ENCODE measurements at regions not wholly inside any gene's neighbourhood (a gene's known extent, or its start where the extent isn't known, plus 50 kb on each side); places are given as distances from the start of the nearest gene placed in this dataset.

- no peak overlapping the region for H3K27ac ChIP-seq
- TF ChIP-seq, protein P1, sequence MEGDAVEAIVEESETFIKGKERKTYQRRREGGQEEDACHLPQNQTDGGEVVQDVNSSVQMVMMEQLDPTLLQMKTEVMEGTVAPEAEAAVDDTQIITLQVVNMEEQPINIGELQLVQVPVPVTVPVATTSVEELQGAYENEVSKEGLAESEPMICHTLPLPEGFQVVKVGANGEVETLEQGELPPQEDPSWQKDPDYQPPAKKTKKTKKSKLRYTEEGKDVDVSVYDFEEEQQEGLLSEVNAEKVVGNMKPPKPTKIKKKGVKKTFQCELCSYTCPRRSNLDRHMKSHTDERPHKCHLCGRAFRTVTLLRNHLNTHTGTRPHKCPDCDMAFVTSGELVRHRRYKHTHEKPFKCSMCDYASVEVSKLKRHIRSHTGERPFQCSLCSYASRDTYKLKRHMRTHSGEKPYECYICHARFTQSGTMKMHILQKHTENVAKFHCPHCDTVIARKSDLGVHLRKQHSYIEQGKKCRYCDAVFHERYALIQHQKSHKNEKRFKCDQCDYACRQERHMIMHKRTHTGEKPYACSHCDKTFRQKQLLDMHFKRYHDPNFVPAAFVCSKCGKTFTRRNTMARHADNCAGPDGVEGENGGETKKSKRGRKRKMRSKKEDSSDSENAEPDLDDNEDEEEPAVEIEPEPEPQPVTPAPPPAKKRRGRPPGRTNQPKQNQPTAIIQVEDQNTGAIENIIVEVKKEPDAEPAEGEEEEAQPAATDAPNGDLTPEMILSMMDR (IDR thresholded peaks at IDR 0.05), result no peak
- no peak for TF ChIP-seq ZFX (IDR thresholded peaks at IDR 0.05; ENCODE audit: borderline replicate concordance)
Measured at GRCh38 chr15:46232471-46232870, 597.6 kb downstream of the SQOR start.

GRCh38 chr15:46242935-46243334 is 608.1 kb downstream of the SQOR start:
- no peak overlapping the region for H3K27ac ChIP-seq
- TF ChIP-seq ZFX (IDR thresholded peaks at IDR 0.05; ENCODE audit: borderline replicate concordance), result no peak
- TF ChIP-seq, protein P1 (IDR thresholded peaks at IDR 0.05), result no peak

DNA sequence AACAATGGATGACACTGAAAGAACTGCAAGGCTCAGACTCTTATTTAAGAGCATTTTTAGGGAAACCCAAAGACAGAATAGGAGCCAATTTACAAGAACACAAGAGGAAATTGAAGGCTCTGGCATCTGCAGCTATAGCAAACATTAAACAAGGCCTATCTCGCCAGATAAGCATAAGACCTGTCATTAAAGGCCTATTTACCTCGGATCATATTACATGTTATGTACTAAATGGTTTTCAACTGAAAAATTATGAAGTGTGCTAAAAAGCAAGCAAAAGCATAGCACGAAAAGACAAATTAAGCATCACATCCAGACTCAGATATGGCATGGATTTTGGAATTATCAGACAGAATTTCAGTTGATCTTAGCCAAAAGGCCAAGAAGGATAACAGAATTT is 617.1 kb downstream of the SQOR start:
- TF ChIP-seq, protein P1 (IDR thresholded peaks at IDR 0.05), result no peak
- no peak for TF ChIP-seq ZFX (IDR thresholded peaks at IDR 0.05; ENCODE audit: borderline replicate concordance)
- no peak overlapping the region for H3K27ac ChIP-seq

DNA sequence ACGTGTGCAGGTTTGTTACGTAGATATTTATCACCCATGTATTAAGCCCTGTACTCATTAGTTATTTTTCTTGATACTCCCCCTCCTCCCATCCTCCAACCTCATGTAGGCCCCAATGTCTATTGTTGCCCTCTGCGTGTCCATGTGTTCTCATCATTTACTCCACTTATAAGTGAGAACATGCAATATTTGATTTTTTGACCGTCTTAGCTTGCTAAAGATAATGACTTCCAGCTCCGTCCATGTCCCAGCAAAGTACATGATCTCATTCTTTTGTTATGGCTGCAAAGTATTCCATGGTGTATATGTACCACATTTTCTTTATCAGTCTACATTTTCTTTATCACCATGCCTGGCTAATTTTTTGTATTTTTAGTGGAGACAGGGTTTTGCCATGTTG is 623.2 kb downstream of the SQOR start:
- no peak overlapping the region for H3K27ac ChIP-seq
- TF ChIP-seq, protein P1 (IDR thresholded peaks at IDR 0.05), result no peak
- no peak for TF ChIP-seq ZFX (IDR thresholded peaks at IDR 0.05; ENCODE audit: borderline replicate concordance)

DNA sequence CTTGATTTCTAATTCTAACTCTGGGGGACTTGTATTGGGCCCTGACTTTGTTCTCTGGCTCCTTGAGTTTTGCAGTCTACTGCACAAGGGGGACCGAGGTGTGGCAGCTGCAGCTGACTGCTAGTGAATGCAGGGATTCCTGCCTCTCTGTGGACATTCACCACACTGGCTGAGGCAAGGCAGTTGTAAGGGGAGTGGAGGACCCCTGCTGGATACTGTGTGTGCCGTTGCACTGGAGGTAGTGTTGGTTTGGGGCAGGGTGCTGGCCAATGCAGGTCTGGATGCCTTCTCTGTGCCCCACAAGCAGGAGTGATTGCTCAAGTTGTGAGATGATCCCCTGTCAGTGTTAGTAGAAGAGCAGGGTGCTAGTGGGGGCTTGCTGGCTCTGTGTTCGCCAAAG is 626.1 kb downstream of the SQOR start:
- TF ChIP-seq, protein P1 (IDR thresholded peaks at IDR 0.05), result no peak
- TF ChIP-seq ZFX (IDR thresholded peaks at IDR 0.05; ENCODE audit: borderline replicate concordance), result no peak
- no peak overlapping the region for H3K27ac ChIP-seq

DNA sequence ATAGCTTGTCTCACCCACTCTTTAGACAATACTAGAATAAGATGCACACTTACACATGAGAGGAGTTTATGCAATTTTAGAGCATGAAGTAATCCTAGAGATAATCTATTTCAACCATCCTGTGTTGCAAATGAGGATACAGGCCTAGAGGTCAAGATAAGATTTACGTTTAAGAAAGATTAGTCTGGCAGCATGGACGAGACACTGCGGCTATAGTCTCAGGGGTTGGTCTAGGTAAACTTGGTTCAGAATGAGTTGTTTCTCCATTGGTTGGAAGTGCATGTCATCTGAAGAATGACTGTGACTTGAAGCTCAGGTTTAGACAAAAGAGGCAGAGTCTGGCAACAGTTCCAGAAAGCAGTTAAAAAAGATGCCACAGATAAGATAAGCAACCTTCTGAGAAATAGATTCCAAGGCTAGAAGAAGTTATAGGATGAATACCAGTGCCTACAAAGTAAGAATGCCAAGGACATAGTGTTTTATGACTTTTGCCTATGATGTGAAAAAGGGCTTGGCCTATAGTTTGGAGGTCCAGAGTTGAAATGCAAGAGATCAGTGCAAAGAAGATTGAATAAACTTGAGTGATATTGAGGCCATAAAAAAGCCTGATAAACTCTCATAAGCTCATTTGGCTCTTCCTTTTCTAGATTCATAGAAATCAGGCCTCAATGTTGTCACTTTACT is 631.0 kb downstream of the SQOR start:
- TF ChIP-seq ZFX (IDR thresholded peaks at IDR 0.05; ENCODE audit: borderline replicate concordance), result no peak
- TF ChIP-seq, protein P1 (IDR thresholded peaks at IDR 0.05), result no peak
- no peak overlapping the region for H3K27ac ChIP-seq

DNA sequence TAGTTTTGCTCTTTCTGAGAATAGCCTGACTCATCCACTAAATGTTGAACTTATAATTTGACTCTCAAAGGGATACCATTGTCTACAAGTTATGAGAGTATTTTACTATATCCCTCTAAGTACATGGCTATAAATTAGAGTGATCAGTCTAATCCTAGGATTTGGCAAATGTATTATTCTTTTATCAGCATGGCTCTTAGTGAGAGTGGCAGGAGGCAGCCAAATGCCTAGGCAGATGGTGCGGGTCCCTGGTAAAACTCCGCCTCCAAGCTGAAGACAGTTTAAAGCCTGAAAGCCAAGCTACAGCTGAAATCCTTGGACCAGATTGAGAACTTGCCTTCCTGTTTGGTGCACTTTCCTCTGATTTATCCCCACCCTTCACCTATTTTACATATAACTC is 631.8 kb downstream of the SQOR start:
- no peak overlapping the region for H3K27ac ChIP-seq
- TF ChIP-seq, protein P1 (IDR thresholded peaks at IDR 0.05), result no peak
- no peak for TF ChIP-seq ZFX (IDR thresholded peaks at IDR 0.05; ENCODE audit: borderline replicate concordance)
